GM12874 (cell line): ENCODE measurements at regions not wholly inside any gene's neighbourhood (a gene's known extent, or its start where the extent isn't known, plus 50 kb on each side); places are given as distances from the start of the nearest gene placed in this dataset.

ENCODE experiments used
- CTCF ChIP-seq: IDR thresholded peaks from 2 replicates; pipeline ENCODE4 v1.5.1; 2011; ENCODE audit warnings: low read depth, mild to moderate bottlenecking, control low read depth, low read length, moderate library complexity; ENCODE audit not compliant: insufficient read depth

GRCh38 chr2:67918471-67918870 is 144.3 kb downstream of the C1D start:
- TF ChIP-seq CTCF, result no peak

- TF ChIP-seq CTCF, result no peak
Observed at GRCh38 chr2:67919490-67919889, 143.3 kb downstream of the C1D start.

- TF ChIP-seq CTCF, result no peak
Observed at GRCh38 chr2:67922080-67922785, 140.6 kb downstream of the C1D start.

GRCh38 chr2:67923696-67924095 is 139.1 kb downstream of the C1D start:
- no peak for TF ChIP-seq CTCF

- TF ChIP-seq CTCF, result no peak
Observed at GRCh38 chr2:67927501-67927900, 135.3 kb downstream of the C1D start.

GRCh38 chr2:67930156-67930555 is 132.6 kb downstream of the C1D start:
- no peak for TF ChIP-seq CTCF

GRCh38 chr2:67936969-67937368 is 125.8 kb downstream of the C1D start:
- no peak for TF ChIP-seq CTCF
